ENCODE measurements at regions not wholly inside any gene's neighbourhood (a gene's known extent, or its start where the extent isn't known, plus 50 kb on each side); places are given as distances from the start of the nearest gene placed in this dataset.

GRCh38 chr3:144737281-144737680 lies 765.7 kb downstream of the DIPK2A start:
- DNase-seq: no peak
- no peak overlapping the region for H3K9ac ChIP-seq (ENCODE audit: extremely low read depth, insufficient read length, low read length)
- no peaks in the 10 kb centered on the region for H3K79me2 ChIP-seq (ENCODE audit: insufficient read depth, low read length)
- H3K23me2 ChIP-seq (ENCODE audit: insufficient read length, low read depth, low read length, poor library complexity, severe bottlenecking): no peaks in the 10 kb centered on the region
- no peak overlapping the region for H2BK12ac ChIP-seq (ENCODE audit: insufficient read length, low read depth, low read length)
- H2BK15ac ChIP-seq (ENCODE audit: low read depth, low read length): no peak overlapping the region
- no peaks in the 10 kb centered on the region for H3K27me3 ChIP-seq (ENCODE audit: insufficient read depth, low read length)
- no peaks in the 10 kb centered on the region for H3K9me3 Mint-ChIP-seq
- H3K14ac ChIP-seq (ENCODE audit: insufficient read depth, low read length): no peak overlapping the region
- H3K56ac ChIP-seq (ENCODE audit: insufficient read length, low read depth, low read length): no peak overlapping the region
- H3K4me1 Mint-ChIP-seq: no peaks in the 10 kb centered on the region
- no peaks in the 10 kb centered on the region for H4K20me1 ChIP-seq (ENCODE audit: control insufficient read depth, insufficient read depth, insufficient read length)
- H3K4me3 Mint-ChIP-seq: no peak overlapping the region
- H2AFZ ChIP-seq (ENCODE audit: low read length): no peak overlapping the region
- H3K18ac ChIP-seq (ENCODE audit: insufficient read length, low read depth, low read length): no peak overlapping the region
- H3K27me3 Mint-ChIP-seq (ENCODE audit: low read depth): no peaks in the 10 kb centered on the region
- no peaks in the 10 kb centered on the region for H3K9me3 ChIP-seq (ENCODE audit: control insufficient read depth, low read depth, low read length)
- H3K4me2 ChIP-seq (ENCODE audit: insufficient read depth, insufficient read length, low read length): no peak overlapping the region
- no peak overlapping the region for H4K91ac ChIP-seq (ENCODE audit: insufficient read length, low read depth, low read length)
- no CpG with 5 or more reads among the region's 7 CpGs for WGBS (ENCODE audit: extremely low coverage, insufficient read length, low lambda C conversion rate)
- no peaks in the 10 kb centered on the region for H3K4me1 ChIP-seq (ENCODE audit: insufficient read depth, low read length)
- H2BK20ac ChIP-seq (ENCODE audit: low read depth, low read length, poor library complexity, severe bottlenecking): no peak overlapping the region
- no peak overlapping the region for H4K8ac ChIP-seq (replicated peaks; ENCODE audit: insufficient read length, low read depth, low read length)
- H2AK5ac ChIP-seq (ENCODE audit: insufficient read length, low read length): no peak overlapping the region
- H3K27ac Mint-ChIP-seq: no peak overlapping the region
- no peak overlapping the region for H3T11ph ChIP-seq (ENCODE audit: low read length)
- no peak overlapping the region for H3K4ac ChIP-seq (ENCODE audit: low read depth, low read length)
- no peak overlapping the region for H2BK120ac ChIP-seq (ENCODE audit: low read depth, low read length, poor library complexity, severe bottlenecking)
- no peak overlapping the region for H4K5ac ChIP-seq (ENCODE audit: insufficient read length, low read depth, low read length)
- no peak for TF ChIP-seq CTCF (conservative IDR thresholded peaks at IDR 0.05)
- no peak overlapping the region for H3K27ac ChIP-seq (ENCODE audit: insufficient read length, low read depth, low read length)
- H3K36me3 Mint-ChIP-seq (ENCODE audit: insufficient read depth in 1 of 3, low read depth in 3 of 3): no peaks in the 10 kb centered on the region
- H3K79me1 ChIP-seq (ENCODE audit: insufficient read depth, low read depth, low read length, poor library complexity, severe bottlenecking): no peaks in the 10 kb centered on the region
- H2BK5ac ChIP-seq (ENCODE audit: insufficient read length, low read length): no peak overlapping the region
- no peak overlapping the region for H3K23ac ChIP-seq (ENCODE audit: insufficient read length, low read depth, low read length)

Measured in H9 (cell line).